Heart left ventricle (tissue), 16 donors: ENCODE measurements at regions not wholly inside any gene's neighbourhood (a gene's known extent, or its start where the extent isn't known, plus 50 kb on each side); places are given as distances from the start of the nearest gene placed in this dataset.

Source experiments
- ATAC-seq, 4 donors: fragments of 200-7000 bp; cut with Tn5 transposase; one replicate each; pipeline ENCODE4 v1.9.1; 2020 to 2022; ENCODE audit warnings: moderate library complexity in 4 of 4, mild to moderate bottlenecking in 3 of 4, moderate number of reproducible peaks in 1 of 4
- DNase-seq, 5 donors: peaks; one replicate each; pipeline ENCODE4 v3.0.0-alpha.2; 2020
- H3K27ac ChIP-seq, 12 donors: fragments of 200-600 bp; sonication (generic) in 4 of 12; one replicate each; pipeline versions ENCODE4 v1.5.0 to v1.8.0; 2016 to 2022; ENCODE audit warnings: mild to moderate bottlenecking in 2 of 12
- H3K27me3 ChIP-seq, 9 donors: fragments of 200-600 bp; sonication (generic) in 2 of 9; one replicate each; pipeline versions ENCODE4 v1.5.1 to v1.8.0; 2016 to 2022; ENCODE audit warnings: mild to moderate bottlenecking in 3 of 9
- H3K36me3 ChIP-seq, 9 donors: fragments of 200-600 bp; sonication (generic) in 2 of 9; one replicate each; pipeline versions ENCODE4 v1.5.0 to v1.8.0; 2018 to 2022; ENCODE audit warnings: mild to moderate bottlenecking in 2 of 9
- H3K4me1 ChIP-seq, 12 donors: fragments of 200-600 bp; sonication (generic) in 4 of 12; one replicate each; pipeline versions ENCODE4 v1.5.0 to v1.8.0; 2016 to 2022; ENCODE audit warnings: mild to moderate bottlenecking in 3 of 12
- H3K4me3 ChIP-seq, 12 donors: fragments of 200-600 bp; sonication (generic) in 4 of 12; one replicate each; pipeline versions ENCODE4 v1.5.0 to v1.8.0; 2017 to 2022; ENCODE audit warnings: mild to moderate bottlenecking in 9 of 12, moderate library complexity in 4 of 12
- H3K9me3 ChIP-seq, 12 donors: fragments of 200-600 bp; sonication (generic) in 4 of 12; one replicate each; pipeline versions ENCODE4 v1.5.0 to v1.8.0; 2016 to 2022; ENCODE audit warnings: mild to moderate bottlenecking in 1 of 12
- POLR2A ChIP-seq, 2 donors: fragments of 450-650 bp; IDR thresholded peaks; one replicate each; pipeline ENCODE4 v1.6.1; 2017; ENCODE audit warnings: antibody characterized with exemption in 2 of 2, mild to moderate bottlenecking in 2 of 2, moderate library complexity in 2 of 2
- WGBS, 4 donors: extraction: QIAGEN DNeasy Blood & Tissue Kit in 2 of 4; methylation state at CpG; one replicate each; pipeline versions ENCODE4 v1.1.5 to v1.1.7; 2013 to 2018; 5-methylcytosine and 5-hydroxymethylcytosine counted together
- intact Hi-C, 10 donors: fragments of 100-400 bp; cut with DNase I; formaldehyde crosslinking; loops; one replicate each; pipeline versions ENCODE4 v1.11.1 to v1.14.2; 2022
- TF ChIP-seq, protein P1 (sequence below), 12 donors: fragments of 200-600 bp; sonication (generic) in 4 of 12; IDR thresholded peaks; one replicate each; pipeline versions ENCODE4 v1.5.0 to v1.8.0; 2018 to 2022; ENCODE audit warnings: antibody characterized with exemption in 12 of 12, mild to moderate bottlenecking in 5 of 12
- donor health status: ischemic (EF 13 %, LVEDD 7.1; RV severe dilation, severe dysfunction).
- donor health status: healthy with polysubstance abuse.
- donor health status: DM: no; HTN: yes; CAD: no.
- donor health status: DM: no; HTN: no; CAD: no.
- donor health status: ischemic (EF 25% LVEDD 6.9; RV normal size, moderate dysfunction).
- donor health status: ischemic (EF 25% LVEDD 5.7; RV mildly dilated, moderate dysfunction).
- donor health status: healthy.
- donor health status: DM: yes; HTN: yes; CAD: no.
- donor health status: ischemic (EF 35%, LVEDD 5.7; RV mildly dilated, moderate dysfunction).
- donor health status: nonischemic (EF 11% LVEDD 7.7; RV severe dilation, severe dysfunction).
- donor health status: DM: yes; HTN: yes; CAD: no.
- donor health status: PGD.
- donor health status: ischemic (EF 29% LVEDD 5.4; RV normal size, mild dysfunction).
- donor health status: nonischemic (EF 23%, LVEDD 6.1; RV moderate dilation, normal function).

DNA sequence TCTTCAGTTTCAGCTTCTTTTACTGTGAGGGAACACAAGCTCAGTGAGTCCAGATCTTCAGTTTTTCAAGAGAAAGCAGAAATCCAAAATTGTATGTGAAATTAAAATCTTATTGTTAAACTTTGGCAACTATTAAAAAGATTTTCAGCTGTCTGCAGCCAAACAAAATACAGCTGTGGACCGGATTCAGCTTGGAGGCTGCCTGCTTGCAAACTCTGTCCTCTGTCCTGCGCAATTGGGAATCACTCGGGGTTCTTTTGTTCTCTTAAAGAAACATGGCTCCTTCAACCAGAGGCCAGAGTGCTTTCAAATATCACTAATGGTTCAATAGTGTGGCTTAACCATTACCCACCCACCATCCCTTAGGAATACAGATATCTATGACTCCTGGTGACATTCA, 201.2 kb downstream of the CHIC2 start:
- ATAC-seq: peak; percentile 60 to 80 (median 72)
- intact Hi-C loops: no loop called here
- no peaks in the 10 kb centered on the region for H3K27me3 ChIP-seq
- peaks cover 0 to 18% (median 2%) of the 10 kb centered on the region in 12 donors for H3K9me3 ChIP-seq
- peaks cover 0 to 39% (median 18%) of the 10 kb centered on the region in 12 donors for H3K4me1 ChIP-seq
- H3K27ac ChIP-seq: peak overlapping the region in 11 of 12 donors; percentile 19 to 76 (median 50)
- peak in 4 of 5 donors; percentile 55 to 70 (median 61) for DNase-seq
- no peak overlapping the region for H3K4me3 ChIP-seq
- H3K36me3 ChIP-seq: no peaks in the 10 kb centered on the region
- TF ChIP-seq, protein P1, sequence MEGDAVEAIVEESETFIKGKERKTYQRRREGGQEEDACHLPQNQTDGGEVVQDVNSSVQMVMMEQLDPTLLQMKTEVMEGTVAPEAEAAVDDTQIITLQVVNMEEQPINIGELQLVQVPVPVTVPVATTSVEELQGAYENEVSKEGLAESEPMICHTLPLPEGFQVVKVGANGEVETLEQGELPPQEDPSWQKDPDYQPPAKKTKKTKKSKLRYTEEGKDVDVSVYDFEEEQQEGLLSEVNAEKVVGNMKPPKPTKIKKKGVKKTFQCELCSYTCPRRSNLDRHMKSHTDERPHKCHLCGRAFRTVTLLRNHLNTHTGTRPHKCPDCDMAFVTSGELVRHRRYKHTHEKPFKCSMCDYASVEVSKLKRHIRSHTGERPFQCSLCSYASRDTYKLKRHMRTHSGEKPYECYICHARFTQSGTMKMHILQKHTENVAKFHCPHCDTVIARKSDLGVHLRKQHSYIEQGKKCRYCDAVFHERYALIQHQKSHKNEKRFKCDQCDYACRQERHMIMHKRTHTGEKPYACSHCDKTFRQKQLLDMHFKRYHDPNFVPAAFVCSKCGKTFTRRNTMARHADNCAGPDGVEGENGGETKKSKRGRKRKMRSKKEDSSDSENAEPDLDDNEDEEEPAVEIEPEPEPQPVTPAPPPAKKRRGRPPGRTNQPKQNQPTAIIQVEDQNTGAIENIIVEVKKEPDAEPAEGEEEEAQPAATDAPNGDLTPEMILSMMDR (IDR thresholded peaks at IDR 0.05): no peak
- no peak for TF ChIP-seq POLR2A (IDR thresholded peaks at IDR 0.05)
- 12 to 28% (median 20%) methylated on average over 3 of the region's 3 CpGs for WGBS, 4 donors

DNA sequence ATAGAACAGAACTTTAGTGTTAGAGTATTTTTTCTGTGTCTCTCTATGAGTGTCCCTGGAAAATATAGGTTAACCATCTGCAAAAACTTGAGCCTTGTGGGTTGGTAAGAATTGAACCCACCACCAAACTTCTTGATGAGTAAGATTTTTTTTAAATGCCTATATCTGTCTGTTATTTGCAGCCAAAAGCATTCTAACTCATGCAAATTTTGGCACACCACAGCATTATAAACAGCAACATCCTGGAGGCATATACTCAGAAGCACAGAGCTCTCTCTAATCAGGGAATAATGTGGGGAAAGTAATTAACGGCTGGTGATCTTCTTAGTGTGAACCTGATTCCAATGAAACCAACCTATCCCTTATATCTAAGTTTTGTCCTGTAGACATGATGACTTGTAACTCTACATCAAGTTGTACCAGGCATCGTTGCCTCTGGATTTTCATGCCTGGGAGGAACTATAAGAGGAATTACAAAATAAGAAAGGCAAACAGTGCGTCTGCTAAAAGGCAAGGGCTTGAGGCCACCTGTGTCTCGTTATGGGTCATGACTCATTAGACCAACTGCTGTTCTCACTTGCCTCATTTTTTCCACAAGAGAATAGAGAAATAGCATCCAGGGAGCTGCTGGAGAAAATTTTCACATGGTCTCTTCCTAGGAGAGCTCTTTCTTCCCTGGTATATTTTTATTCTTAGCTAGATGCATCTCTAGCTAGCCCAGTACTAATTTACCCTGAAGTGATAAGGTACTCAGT, 202.4 kb downstream of the CHIC2 start:
- Histone ChIP-seq H3K36me3 (no peaks in the 10 kb centered on the region), H3K9me3 (peaks cover 0 to 20% (median 2%) of the 10 kb centered on the region in 12 donors), H3K27me3 (no peaks in the 10 kb centered on the region), H3K27ac (peak overlapping the region in 10 of 12 donors; percentile 19 to 76 (median 54)), H3K4me1 (peaks cover 0 to 39% (median 18%) of the 10 kb centered on the region in 12 donors), H3K4me3 (no peak overlapping the region)
- DNase-seq: peak in 4 of 5 donors; percentile 36 to 61 (median 46)
- WGBS, 4 donors: 42 to 54% (median 47%) methylated on average over 4 of the region's 4 CpGs
- intact Hi-C loops: no loop called here
- ATAC-seq: peak; percentile 47 to 81 (median 58)
- TF ChIP-seq, protein P1 (IDR thresholded peaks at IDR 0.05): no peak
- no peak for TF ChIP-seq POLR2A (IDR thresholded peaks at IDR 0.05)

DNA sequence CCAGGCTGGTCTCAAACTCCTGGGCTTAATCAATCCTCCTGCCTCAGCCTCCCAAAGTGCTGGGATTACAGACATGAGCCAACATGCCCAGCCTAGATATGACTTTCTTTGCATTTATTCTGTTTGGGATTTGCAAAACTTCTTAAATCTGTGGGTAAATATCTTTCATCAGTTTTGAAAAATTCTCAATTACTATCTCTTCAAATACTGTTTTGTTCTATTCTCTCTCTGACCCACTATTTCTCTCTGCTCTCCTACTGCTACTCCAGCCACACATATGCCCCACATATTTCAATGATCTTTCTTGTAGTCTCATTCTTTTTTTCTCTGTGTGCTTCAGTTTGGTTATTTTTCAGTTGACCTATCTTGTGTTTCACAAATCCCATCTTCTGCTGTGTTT, 205.1 kb downstream of the CHIC2 start:
- H3K27me3 ChIP-seq: no peaks in the 10 kb centered on the region
- no peaks in the 10 kb centered on the region for H3K36me3 ChIP-seq
- DNase-seq (no peak), ATAC-seq (no peak)
- peaks cover 0 to 20% (median 2%) of the 10 kb centered on the region in 12 donors for H3K9me3 ChIP-seq
- intact Hi-C loops: loop anchor here in 1 of 10 donors (10.0 kb wide), 1 partner anchor 145 kb away; no protein-coding TSS in a partner anchor
- H3K27ac ChIP-seq: no peak overlapping the region
- TF ChIP-seq, protein P1 (IDR thresholded peaks at IDR 0.05): no peak
- TF ChIP-seq POLR2A (IDR thresholded peaks at IDR 0.05): no peak
- H3K4me1 ChIP-seq: peaks cover 0 to 33% (median 17%) of the 10 kb centered on the region in 12 donors
- H3K4me3 ChIP-seq: no peak overlapping the region

DNA sequence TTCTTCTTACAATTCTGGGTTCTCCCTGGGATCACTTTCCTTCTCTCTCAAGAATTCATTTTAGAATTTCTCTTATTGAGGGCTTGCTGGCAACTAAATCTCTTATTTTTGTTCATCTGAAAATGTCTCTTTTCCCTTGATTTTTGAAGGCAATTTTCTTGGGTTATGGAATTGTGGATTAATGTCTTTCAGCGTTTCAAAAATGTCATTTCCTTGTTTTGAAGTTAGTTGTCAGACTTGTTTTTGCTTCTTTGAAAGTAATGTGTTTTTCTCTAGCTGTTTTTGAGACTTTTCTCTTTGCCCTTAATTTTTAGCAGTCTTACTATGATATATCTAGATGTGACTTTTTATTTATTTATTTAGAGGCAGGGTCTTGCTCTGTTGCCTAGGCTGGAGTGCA, 205.7 kb downstream of the CHIC2 start:
- TF ChIP-seq POLR2A (IDR thresholded peaks at IDR 0.05): no peak
- TF ChIP-seq, protein P1 (IDR thresholded peaks at IDR 0.05): no peak
- Histone ChIP-seq H3K9me3 (peaks cover 0 to 20% (median 2%) of the 10 kb centered on the region in 12 donors), H3K27me3 (no peaks in the 10 kb centered on the region), H3K4me3 (no peak overlapping the region), H3K27ac (no peak overlapping the region), H3K4me1 (peaks cover 0 to 29% (median 12%) of the 10 kb centered on the region in 12 donors), H3K36me3 (no peaks in the 10 kb centered on the region)
- ATAC-seq (no peak), DNase-seq (no peak)
- intact Hi-C loops: loop anchor here in 1 of 10 donors (10.0 kb wide), 1 partner anchor 144 kb away; no protein-coding TSS in a partner anchor
- 33 to 90% (median 86%) methylated on average over 1 of the region's 1 CpG for WGBS, 4 donors
